ENCODE measurements at regions not wholly inside any gene's neighbourhood (a gene's known extent, or its start where the extent isn't known, plus 50 kb on each side); places are given as distances from the start of the nearest gene placed in this dataset.

- Histone ChIP-seq H3K4me1 (ENCODE audit: control insufficient read depth in 4 of 4, insufficient read depth in 4 of 4, low read length in 3 of 4) (peaks cover 0 to 5% (median 0%) of the 10 kb centered on the region in 4 donors), H3K9ac (ENCODE audit: low read depth in 1 of 2, low read length in 2 of 2) (no peak overlapping the region), H3K27ac (ENCODE audit: low read depth in 1 of 2, low read length in 2 of 2) (no peak overlapping the region), H3K36me3 (ENCODE audit: control insufficient read depth in 4 of 4, insufficient read depth in 3 of 4, low read depth in 1 of 4, low read length in 3 of 4) (no peaks in the 10 kb centered on the region), H3K27me3 (ENCODE audit: control insufficient read depth in 4 of 4, insufficient read depth in 4 of 4, low read length in 3 of 4) (no peaks in the 10 kb centered on the region), H3K9me3 (ENCODE audit: control insufficient read depth in 4 of 4, low read length in 3 of 4) (no peaks in the 10 kb centered on the region), H3K4me3 (ENCODE audit: low read depth in 1 of 3, low read length in 3 of 3) (no peak overlapping the region)
- DNase-seq (ENCODE audit: low spot score) = no peak
- WGBS = 43% methylated on average over 1 of the region's 1 CpG
- TF ChIP-seq CTCF (IDR thresholded peaks at IDR 0.05; ENCODE audit: low read depth, low read length, missing input control) = no peak
- no peak for TF ChIP-seq ZBTB33 (IDR thresholded peaks at IDR 0.05)
- no peak for TF ChIP-seq RXRA (IDR thresholded peaks at IDR 0.05)
- TF ChIP-seq JUND (IDR thresholded peaks at IDR 0.05) = no peak
- no peak for TF ChIP-seq HNF4G (IDR thresholded peaks at IDR 0.05)
- no peak for TF ChIP-seq FOXA2 (IDR thresholded peaks at IDR 0.05)
- no peak for TF ChIP-seq MAX (IDR thresholded peaks at IDR 0.05)
- TF ChIP-seq YY1 (IDR thresholded peaks at IDR 0.05) = no peak
- no peak for TF ChIP-seq EGR1 (IDR thresholded peaks at IDR 0.05; ENCODE audit: low read depth in 2 of 2)
- no peak for TF ChIP-seq SP1 (IDR thresholded peaks at IDR 0.05)
- no peak for TF ChIP-seq NR2F2 (IDR thresholded peaks at IDR 0.05)
- TF ChIP-seq GABPA (IDR thresholded peaks at IDR 0.05 in 1 of 2, conservative IDR thresholded peaks at IDR 0.05 in 1 of 2) = no peak
- no peak for TF ChIP-seq REST (IDR thresholded peaks at IDR 0.05)
- TF ChIP-seq RAD21 (IDR thresholded peaks at IDR 0.05) = no peak
- TF ChIP-seq ATF3 (IDR thresholded peaks at IDR 0.05) = no peak
- TF ChIP-seq FOXA1 (IDR thresholded peaks at IDR 0.05) = no peak
Observed at GRCh38 chr2:77602771-77603170, 80.6 kb upstream of the LRRTM4 start.
